GM12878 (cell line): ENCODE measurements at regions not wholly inside any gene's neighbourhood (a gene's known extent, or its start where the extent isn't known, plus 50 kb on each side); places are given as distances from the start of the nearest gene placed in this dataset.

Experiments used
- ATAC-seq: fragments of 200-7000 bp; cut with Tn5 transposase; 3 replicates; pipeline ENCODE4 v1.9.1; 2020; ENCODE audit warnings: mild to moderate bottlenecking, moderate library complexity
- BruUV-seq: library from RNA; stranded (reverse); fragments of 400-500 nt; replicated peaks from 2 replicates; lab custom pipeline; 2021; lab: Mats Ljungman, UMichigan
- CTCF ChIA-PET: fragments of 300-600 bp; sonication (Branson Sonifier 250); formaldehyde crosslinking; extraction: SDS; loops from one replicate; lab custom pipeline; 2021; ENCODE audit warnings: inconsistent platforms; lab: Yijun Ruan, JAX
- POLR2A ChIA-PET: fragments of 350-600 bp; formaldehyde crosslinking; extraction: SDS; loops from one replicate; lab custom pipeline; 2021; ENCODE audit warnings: inconsistent platforms; lab: Charles Lee
- RAD21 ChIA-PET: fragments of 300-600 bp; sonication (Branson Sonifier 250); formaldehyde crosslinking; loops from one replicate; lab custom pipeline; 2023; ENCODE audit warnings: antibody characterized with exemption; ENCODE audit not compliant: unreplicated experiment; lab: Charles Lee
- SMC1A ChIA-PET: fragments of 300-600 bp; sonication (Branson Sonifier 250); formaldehyde crosslinking; loops from one replicate; lab custom pipeline; 2023; ENCODE audit not compliant: unreplicated experiment, uncharacterized antibody; lab: Charles Lee
- DNase-seq: peaks from one replicate; pipeline ENCODE4 v3.0.0-alpha.2; 2011; ENCODE audit warnings: low read depth, low spot score
- FAIRE-seq: peaks from 3 replicates; lab custom pipeline; 2011; peaks lifted over from hg19 to GRCh38; lab: Jason Lieb, UNC
- H2AFZ ChIP-seq: 2 replicates; pipeline ENCODE4 v1.6.0; 2011; ENCODE audit warnings: low read depth, low read length, control low read depth; ENCODE audit not compliant: control insufficient read depth
- H3K27ac ChIP-seq: 2 replicates; pipeline ENCODE4 v1.5.1; 2011; ENCODE audit warnings: control low read depth; ENCODE audit not compliant: control insufficient read depth, insufficient read depth
- H3K27me3 ChIP-seq, 2 experiments: replicated peaks in 1 of 2; 2 replicates each; pipeline versions ENCODE4 v1.6.0 to v1.6.1; 2011; ENCODE audit warnings: low read length in 1 of 2; ENCODE audit not compliant: control insufficient read depth in 2 of 2, insufficient read depth in 2 of 2
- H3K36me3 ChIP-seq, 2 experiments: 2 replicates each; pipeline ENCODE4 v1.5.1; 2011; ENCODE audit warnings: low read length in 1 of 2; ENCODE audit not compliant: control insufficient read depth in 2 of 2, insufficient read depth in 2 of 2
- H3K4me1 ChIP-seq: 2 replicates; pipeline ENCODE4 v1.6.1; 2011; ENCODE audit warnings: mild to moderate bottlenecking, low read length, moderate library complexity, mixed read lengths; ENCODE audit not compliant: control insufficient read depth, insufficient read depth
- H3K4me2 ChIP-seq: 2 replicates; pipeline ENCODE4 v1.6.0; 2011; ENCODE audit warnings: control low read depth; ENCODE audit not compliant: control insufficient read depth, insufficient read depth
- H3K4me3 ChIP-seq: fragments of 200-600 bp; sonication (generic); 2 replicates; pipeline ENCODE4 v1.5.1; 2016
- H3K79me2 ChIP-seq: 2 replicates; pipeline ENCODE4 v1.6.0; 2011; ENCODE audit warnings: low read length; ENCODE audit not compliant: control insufficient read depth, insufficient read depth
- H3K9ac ChIP-seq: 2 replicates; pipeline ENCODE4 v1.8.0; 2011; ENCODE audit warnings: low read length, control low read depth, mixed read lengths; ENCODE audit not compliant: control insufficient read depth, insufficient read depth
- H3K9me3 ChIP-seq: replicated peaks from 3 replicates; pipeline ENCODE4 v1.5.1; 2011; ENCODE audit warnings: mild to moderate bottlenecking, low read length; ENCODE audit not compliant: control insufficient read depth, insufficient read depth
- H4K20me1 ChIP-seq: 2 replicates; pipeline ENCODE4 v1.6.0; 2011; ENCODE audit not compliant: control insufficient read depth, insufficient read depth
- HCFC1 ChIP-seq: fragments of 150-350 bp; IDR thresholded peaks from 2 replicates; pipeline ENCODE4 v1.6.1; 2014; ENCODE audit warnings: low read length
- MEF2A ChIP-seq: IDR thresholded peaks from 2 replicates; pipeline ENCODE4 v1.6.1; 2011; ENCODE audit warnings: low read depth, mild to moderate bottlenecking, low read length, moderate library complexity; ENCODE audit not compliant: insufficient read depth
- POLR2AphosphoS2 ChIP-seq: IDR thresholded peaks from 2 replicates; pipeline ENCODE4 v1.6.1; 2011; ENCODE audit warnings: low read depth, mild to moderate bottlenecking, low read length, improper control_type of control experiment, moderate library complexity
- TBL1XR1 ChIP-seq: IDR thresholded peaks from 2 replicates; pipeline ENCODE4 v1.6.1; 2012; ENCODE audit warnings: low read depth, low read length, improper control_type of control experiment
- ZNF24 ChIP-seq: fragments of 450-650 bp; IDR thresholded peaks from 2 replicates; pipeline ENCODE4 v1.6.1; 2017; ENCODE audit warnings: antibody characterized with exemption, mild to moderate bottlenecking
- ZSCAN29 ChIP-seq: fragments of 450-650 bp; IDR thresholded peaks from 2 replicates; pipeline ENCODE4 v1.6.1; 2017; ENCODE audit warnings: mild to moderate bottlenecking, moderate library complexity
- WGBS: methylation state at CpG from one replicate; pipeline ENCODE4 v1.1.6; 2016; ENCODE audit warnings: low lambda C conversion rate; ENCODE audit not compliant: insufficient replicate concordance, insufficient coverage; ENCODE audit errors: missing lambda C conversion rate; 5-methylcytosine and 5-hydroxymethylcytosine counted together
- in situ Hi-C: fragments of 300-500 bp; cut with MboI; formaldehyde crosslinking; loops from 9 replicates; pipeline ENCODE4 v1.14.3; 2018; ENCODE audit warnings: mixed read lengths
- intact Hi-C: fragments of 100-400 bp; cut with micrococcal nuclease; formaldehyde crosslinking; loops from one replicate; pipeline ENCODE4 v1.14.2; 2022; ENCODE audit not compliant: unreplicated experiment
- TF ChIP-seq, protein P1 (sequence below): fragments of 450-650 bp; IDR thresholded peaks from 2 replicates; pipeline ENCODE4 v1.6.1; 2017; ENCODE audit warnings: mild to moderate bottlenecking, moderate library complexity

DNA sequence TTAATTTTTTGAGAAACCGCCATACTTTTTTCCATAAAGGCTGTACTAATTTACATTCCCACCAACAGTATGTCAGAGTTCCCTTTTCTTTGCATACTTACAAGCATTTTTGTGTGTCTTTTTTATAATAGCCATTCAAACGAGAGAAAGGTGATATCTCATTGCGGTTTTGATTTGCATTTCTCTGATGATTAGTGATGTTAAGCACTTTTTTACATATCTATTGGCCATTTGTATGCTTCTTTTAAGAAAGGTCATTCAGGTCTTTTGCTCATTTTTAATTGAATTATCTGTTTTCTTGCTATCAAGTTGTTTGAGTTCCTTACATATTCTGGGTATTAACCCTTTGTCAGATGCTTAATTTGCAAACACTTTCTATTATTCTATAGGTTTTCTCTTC is 176.1 kb upstream of the UFL1 start:
- TF ChIP-seq TBL1XR1, result no peak
- no peak for TF ChIP-seq ZNF24
- TF ChIP-seq, protein P1, sequence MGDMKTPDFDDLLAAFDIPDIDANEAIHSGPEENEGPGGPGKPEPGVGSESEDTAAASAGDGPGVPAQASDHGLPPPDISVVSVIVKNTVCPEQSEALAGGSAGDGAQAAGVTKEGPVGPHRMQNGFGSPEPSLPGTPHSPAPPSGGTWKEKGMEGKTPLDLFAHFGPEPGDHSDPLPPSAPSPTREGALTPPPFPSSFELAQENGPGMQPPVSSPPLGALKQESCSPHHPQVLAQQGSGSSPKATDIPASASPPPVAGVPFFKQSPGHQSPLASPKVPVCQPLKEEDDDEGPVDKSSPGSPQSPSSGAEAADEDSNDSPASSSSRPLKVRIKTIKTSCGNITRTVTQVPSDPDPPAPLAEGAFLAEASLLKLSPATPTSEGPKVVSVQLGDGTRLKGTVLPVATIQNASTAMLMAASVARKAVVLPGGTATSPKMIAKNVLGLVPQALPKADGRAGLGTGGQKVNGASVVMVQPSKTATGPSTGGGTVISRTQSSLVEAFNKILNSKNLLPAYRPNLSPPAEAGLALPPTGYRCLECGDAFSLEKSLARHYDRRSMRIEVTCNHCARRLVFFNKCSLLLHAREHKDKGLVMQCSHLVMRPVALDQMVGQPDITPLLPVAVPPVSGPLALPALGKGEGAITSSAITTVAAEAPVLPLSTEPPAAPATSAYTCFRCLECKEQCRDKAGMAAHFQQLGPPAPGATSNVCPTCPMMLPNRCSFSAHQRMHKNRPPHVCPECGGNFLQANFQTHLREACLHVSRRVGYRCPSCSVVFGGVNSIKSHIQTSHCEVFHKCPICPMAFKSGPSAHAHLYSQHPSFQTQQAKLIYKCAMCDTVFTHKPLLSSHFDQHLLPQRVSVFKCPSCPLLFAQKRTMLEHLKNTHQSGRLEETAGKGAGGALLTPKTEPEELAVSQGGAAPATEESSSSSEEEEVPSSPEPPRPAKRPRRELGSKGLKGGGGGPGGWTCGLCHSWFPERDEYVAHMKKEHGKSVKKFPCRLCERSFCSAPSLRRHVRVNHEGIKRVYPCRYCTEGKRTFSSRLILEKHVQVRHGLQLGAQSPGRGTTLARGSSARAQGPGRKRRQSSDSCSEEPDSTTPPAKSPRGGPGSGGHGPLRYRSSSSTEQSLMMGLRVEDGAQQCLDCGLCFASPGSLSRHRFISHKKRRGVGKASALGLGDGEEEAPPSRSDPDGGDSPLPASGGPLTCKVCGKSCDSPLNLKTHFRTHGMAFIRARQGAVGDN, result no peak
- no peak for TF ChIP-seq MEF2A
- TF ChIP-seq HCFC1, result no peak
- TF ChIP-seq ZSCAN29, result no peak
- TF ChIP-seq POLR2AphosphoS2, result no peak
- H2AFZ ChIP-seq, result no peak overlapping the region
- ChIA-PET SMC1A (no interaction called here), RAD21 (no interaction called here), POLR2A (no interaction called here), CTCF (no interaction called here)
- in situ Hi-C loops, result no loop called here
- no peaks in the 10 kb centered on the region for H4K20me1 ChIP-seq
- intact Hi-C loops, result no loop called here
- H3K4me3 ChIP-seq, result no peak overlapping the region
- no peak overlapping the region for H3K9ac ChIP-seq
- H3K4me2 ChIP-seq, result no peak overlapping the region
- FAIRE-seq (no peak), ATAC-seq (no peak), DNase-seq (no peak)
- WGBS, result 42% methylated on average over 3 of the region's 3 CpGs
- H3K4me1 ChIP-seq, result no peaks in the 10 kb centered on the region
- no peak overlapping the region for H3K27ac ChIP-seq
- H3K79me2 ChIP-seq, result no peaks in the 10 kb centered on the region
- BruUV-seq, result no TSS peak
- H3K27me3 ChIP-seq, result no peaks in the 10 kb centered on the region
- H3K36me3 ChIP-seq, result no peaks in the 10 kb centered on the region
- no peaks in the 10 kb centered on the region for H3K9me3 ChIP-seq
